ENCODE measurements at regions not wholly inside any gene's neighbourhood (a gene's known extent, or its start where the extent isn't known, plus 50 kb on each side); places are given as distances from the start of the nearest gene placed in this dataset.

DNA sequence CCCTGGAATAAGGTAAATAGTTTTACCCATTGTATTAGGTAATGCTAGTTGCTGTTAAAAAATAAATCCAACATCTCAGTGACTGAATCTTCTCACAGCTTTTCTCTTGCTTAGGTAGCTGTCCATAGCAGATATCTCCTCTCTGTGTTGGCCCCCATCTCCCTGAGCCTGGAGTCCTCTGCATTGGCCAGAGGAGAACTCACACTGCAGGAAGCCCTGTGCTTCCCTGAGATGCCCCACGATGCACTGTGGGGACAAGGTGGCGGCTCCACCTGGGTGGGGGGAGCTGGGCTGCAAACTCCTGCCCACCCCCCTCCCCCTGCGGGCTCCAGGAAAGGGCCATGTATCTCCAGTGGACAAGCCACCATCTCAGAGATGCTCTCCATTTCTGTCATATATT lies 80.4 kb upstream of the SALL3 start (continued):
- TF ChIP-seq, protein P1, sequence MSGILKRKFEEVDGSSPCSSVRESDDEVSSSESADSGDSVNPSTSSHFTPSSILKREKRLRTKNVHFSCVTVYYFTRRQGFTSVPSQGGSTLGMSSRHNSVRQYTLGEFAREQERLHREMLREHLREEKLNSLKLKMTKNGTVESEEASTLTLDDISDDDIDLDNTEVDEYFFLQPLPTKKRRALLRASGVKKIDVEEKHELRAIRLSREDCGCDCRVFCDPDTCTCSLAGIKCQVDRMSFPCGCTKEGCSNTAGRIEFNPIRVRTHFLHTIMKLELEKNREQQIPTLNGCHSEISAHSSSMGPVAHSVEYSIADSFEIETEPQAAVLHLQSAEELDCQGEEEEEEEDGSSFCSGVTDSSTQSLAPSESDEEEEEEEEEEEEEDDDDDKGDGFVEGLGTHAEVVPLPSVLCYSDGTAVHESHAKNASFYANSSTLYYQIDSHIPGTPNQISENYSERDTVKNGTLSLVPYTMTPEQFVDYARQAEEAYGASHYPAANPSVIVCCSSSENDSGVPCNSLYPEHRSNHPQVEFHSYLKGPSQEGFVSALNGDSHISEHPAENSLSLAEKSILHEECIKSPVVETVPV (CRISPR knock-in tag; IDR thresholded peaks at IDR 0.05), result no peak

DNA sequence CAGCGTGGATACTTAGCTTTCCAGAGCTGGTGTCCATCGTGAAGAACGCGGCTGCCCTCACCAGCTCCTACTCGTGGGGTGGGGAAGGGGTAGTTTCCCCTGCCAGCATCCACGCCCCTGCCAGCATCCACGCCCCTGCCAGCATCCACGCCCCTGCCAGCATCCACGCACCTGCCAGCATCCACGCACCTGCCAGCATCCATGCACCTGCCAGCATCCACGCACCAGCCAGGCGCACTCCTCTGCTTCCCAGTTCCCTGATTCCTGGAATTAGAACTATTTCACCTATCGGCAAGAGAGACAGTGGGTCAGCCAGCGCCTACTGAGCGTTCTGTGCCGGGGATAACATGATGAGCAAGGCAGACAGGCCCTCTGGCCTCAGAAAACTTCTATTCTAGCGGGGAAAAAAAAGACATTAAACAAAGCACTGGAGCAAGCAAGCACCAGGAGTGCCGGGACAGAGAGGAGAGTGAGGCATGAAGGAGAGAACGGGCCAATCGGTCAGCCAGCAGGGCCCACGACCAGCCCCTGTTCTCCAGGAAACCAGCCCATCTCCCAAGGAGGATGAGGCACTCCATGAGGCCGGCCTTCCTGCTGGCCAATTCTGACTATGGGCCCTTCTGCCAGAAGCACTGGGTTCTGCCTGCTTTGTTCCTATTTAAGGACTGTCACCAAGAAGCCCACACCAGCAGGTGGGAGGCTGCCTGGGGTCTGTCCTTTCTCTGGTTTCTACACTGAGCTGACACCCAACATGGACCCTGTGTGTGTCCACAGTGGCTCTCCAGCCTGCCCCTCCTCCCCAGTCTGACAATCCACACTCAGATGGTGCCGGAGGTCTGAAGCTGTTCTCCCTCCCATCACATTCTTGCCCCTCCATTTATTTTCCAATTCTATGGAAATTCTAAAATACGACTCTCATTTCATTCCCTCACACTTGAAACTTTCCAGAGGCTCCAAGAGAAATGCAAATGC lies 78.4 kb upstream of the SALL3 start:
- TF ChIP-seq ZNF565 (CRISPR knock-in tag; conservative IDR thresholded peaks at IDR 0.05; ENCODE audit: low read depth), result no peak
- no peak for TF ChIP-seq ZNF70 (CRISPR knock-in tag; IDR thresholded peaks at IDR 0.05)
- TF ChIP-seq PPARA (CRISPR knock-in tag; IDR thresholded peaks at IDR 0.05; ENCODE audit: borderline replicate concordance), result no peak
- no peak for ATAC-seq

DNA sequence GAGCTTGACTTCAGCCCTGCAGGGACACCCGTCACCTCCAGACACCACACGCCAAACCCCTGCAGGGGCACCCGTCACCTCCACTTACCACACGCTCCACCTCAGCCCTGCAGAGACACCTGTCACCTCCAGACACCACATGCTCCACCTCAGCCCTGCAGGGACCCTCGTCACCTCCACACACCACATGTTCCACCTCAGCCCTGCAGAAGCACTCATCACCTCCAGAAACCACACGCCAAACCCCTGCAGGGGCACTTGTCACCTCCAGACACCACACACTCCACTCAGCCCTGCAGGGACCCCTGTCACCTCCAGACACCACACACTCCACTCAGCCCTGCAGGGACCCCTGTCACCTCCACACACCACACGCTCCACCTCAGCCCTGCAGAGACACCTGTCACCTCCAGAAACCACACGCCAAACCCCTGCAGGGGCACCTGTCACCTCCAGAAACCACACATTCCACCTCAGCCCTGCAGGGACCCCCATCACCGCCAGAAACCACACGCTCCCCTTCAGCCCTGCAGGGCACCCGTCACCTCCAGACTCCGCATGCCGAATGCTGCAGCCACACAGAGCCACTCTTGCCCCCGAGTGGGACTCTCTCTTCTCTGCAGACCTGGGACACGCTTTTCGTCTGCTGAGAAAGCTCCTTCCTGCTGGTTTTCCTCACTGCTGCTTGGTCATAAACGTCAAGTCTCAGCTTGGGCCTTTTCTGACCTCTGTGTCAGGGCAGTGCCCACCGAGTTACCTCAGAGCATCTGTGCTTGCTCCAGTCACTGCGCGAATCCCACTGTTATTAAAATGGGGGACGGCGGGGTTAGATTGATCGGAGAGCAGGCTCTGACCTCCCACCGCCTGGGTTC lies 77.5 kb upstream of the SALL3 start:
- no peak for ATAC-seq
- TF ChIP-seq ISL1 (CRISPR knock-in tag; IDR thresholded peaks at IDR 0.05) (no peak), ZC3H10 (CRISPR knock-in tag; IDR thresholded peaks at IDR 0.05) (no peak), PPARA (CRISPR knock-in tag; IDR thresholded peaks at IDR 0.05; ENCODE audit: borderline replicate concordance) (no peak), TCF4 (CRISPR knock-in tag; IDR thresholded peaks at IDR 0.05; ENCODE audit: borderline replicate concordance) (no peak), TOX (CRISPR knock-in tag; IDR thresholded peaks at IDR 0.05; ENCODE audit: borderline replicate concordance) (no peak), ZFP30 (CRISPR knock-in tag; IDR thresholded peaks at IDR 0.05) (no peak), ZNF8 (CRISPR knock-in tag; IDR thresholded peaks at IDR 0.05) (no peak), OSR1 (CRISPR knock-in tag; IDR thresholded peaks at IDR 0.05) (no peak), BACH2 (CRISPR knock-in tag; IDR thresholded peaks at IDR 0.05; ENCODE audit: borderline replicate concordance) (no peak), ARNTL (CRISPR knock-in tag; IDR thresholded peaks at IDR 0.05; ENCODE audit: borderline replicate concordance, low read depth) (no peak), SNAI2 (CRISPR knock-in tag; IDR thresholded peaks at IDR 0.05) (no peak), RARB (CRISPR knock-in tag; IDR thresholded peaks at IDR 0.05) (no peak), ZNF70 (CRISPR knock-in tag; IDR thresholded peaks at IDR 0.05) (no peak), ZFP3 (CRISPR knock-in tag; IDR thresholded peaks at IDR 0.05) (no peak), GLIS3 (CRISPR knock-in tag; IDR thresholded peaks at IDR 0.05) (no peak)
- TF ChIP-seq, protein P1 (CRISPR knock-in tag; IDR thresholded peaks at IDR 0.05), result no peak
- TF ChIP-seq, protein P2, sequence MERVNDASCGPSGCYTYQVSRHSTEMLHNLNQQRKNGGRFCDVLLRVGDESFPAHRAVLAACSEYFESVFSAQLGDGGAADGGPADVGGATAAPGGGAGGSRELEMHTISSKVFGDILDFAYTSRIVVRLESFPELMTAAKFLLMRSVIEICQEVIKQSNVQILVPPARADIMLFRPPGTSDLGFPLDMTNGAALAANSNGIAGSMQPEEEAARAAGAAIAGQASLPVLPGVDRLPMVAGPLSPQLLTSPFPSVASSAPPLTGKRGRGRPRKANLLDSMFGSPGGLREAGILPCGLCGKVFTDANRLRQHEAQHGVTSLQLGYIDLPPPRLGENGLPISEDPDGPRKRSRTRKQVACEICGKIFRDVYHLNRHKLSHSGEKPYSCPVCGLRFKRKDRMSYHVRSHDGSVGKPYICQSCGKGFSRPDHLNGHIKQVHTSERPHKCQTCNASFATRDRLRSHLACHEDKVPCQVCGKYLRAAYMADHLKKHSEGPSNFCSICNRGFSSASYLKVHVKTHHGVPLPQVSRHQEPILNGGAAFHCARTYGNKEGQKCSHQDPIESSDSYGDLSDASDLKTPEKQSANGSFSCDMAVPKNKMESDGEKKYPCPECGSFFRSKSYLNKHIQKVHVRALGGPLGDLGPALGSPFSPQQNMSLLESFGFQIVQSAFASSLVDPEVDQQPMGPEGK (CRISPR knock-in tag; IDR thresholded peaks at IDR 0.05; ENCODE audit: borderline replicate concordance), result no peak
- TF ChIP-seq, protein P3, sequence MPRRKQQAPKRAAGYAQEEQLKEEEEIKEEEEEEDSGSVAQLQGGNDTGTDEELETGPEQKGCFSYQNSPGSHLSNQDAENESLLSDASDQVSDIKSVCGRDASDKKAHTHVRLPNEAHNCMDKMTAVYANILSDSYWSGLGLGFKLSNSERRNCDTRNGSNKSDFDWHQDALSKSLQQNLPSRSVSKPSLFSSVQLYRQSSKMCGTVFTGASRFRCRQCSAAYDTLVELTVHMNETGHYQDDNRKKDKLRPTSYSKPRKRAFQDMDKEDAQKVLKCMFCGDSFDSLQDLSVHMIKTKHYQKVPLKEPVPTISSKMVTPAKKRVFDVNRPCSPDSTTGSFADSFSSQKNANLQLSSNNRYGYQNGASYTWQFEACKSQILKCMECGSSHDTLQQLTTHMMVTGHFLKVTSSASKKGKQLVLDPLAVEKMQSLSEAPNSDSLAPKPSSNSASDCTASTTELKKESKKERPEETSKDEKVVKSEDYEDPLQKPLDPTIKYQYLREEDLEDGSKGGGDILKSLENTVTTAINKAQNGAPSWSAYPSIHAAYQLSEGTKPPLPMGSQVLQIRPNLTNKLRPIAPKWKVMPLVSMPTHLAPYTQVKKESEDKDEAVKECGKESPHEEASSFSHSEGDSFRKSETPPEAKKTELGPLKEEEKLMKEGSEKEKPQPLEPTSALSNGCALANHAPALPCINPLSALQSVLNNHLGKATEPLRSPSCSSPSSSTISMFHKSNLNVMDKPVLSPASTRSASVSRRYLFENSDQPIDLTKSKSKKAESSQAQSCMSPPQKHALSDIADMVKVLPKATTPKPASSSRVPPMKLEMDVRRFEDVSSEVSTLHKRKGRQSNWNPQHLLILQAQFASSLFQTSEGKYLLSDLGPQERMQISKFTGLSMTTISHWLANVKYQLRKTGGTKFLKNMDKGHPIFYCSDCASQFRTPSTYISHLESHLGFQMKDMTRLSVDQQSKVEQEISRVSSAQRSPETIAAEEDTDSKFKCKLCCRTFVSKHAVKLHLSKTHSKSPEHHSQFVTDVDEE (CRISPR knock-in tag; IDR thresholded peaks at IDR 0.05), result no peak
- TF ChIP-seq, protein P4, sequence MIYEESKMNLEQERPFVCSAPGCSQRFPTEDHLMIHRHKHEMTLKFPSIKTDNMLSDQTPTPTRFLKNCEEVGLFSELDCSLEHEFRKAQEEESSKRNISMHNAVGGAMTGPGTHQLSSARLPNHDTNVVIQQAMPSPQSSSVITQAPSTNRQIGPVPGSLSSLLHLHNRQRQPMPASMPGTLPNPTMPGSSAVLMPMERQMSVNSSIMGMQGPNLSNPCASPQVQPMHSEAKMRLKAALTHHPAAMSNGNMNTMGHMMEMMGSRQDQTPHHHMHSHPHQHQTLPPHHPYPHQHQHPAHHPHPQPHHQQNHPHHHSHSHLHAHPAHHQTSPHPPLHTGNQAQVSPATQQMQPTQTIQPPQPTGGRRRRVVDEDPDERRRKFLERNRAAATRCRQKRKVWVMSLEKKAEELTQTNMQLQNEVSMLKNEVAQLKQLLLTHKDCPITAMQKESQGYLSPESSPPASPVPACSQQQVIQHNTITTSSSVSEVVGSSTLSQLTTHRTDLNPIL (CRISPR knock-in tag; IDR thresholded peaks at IDR 0.05; ENCODE audit: low read depth), result no peak
